Right forelimb (tissue), 1 donor: ENCODE measurements at regions not wholly inside any gene's neighbourhood (a gene's known extent, or its start where the extent isn't known, plus 50 kb on each side); places are given as distances from the start of the nearest gene placed in this dataset.
"Not testable (repeated sequence)": the region's sequence is repeated elsewhere in the genome, so short reads cannot be mapped to it uniquely, and the experiment has no call there.

Experiments
- DNase-seq: peaks from one replicate; pipeline ENCODE4 v3.0.0-alpha.2; 2018

DNA sequence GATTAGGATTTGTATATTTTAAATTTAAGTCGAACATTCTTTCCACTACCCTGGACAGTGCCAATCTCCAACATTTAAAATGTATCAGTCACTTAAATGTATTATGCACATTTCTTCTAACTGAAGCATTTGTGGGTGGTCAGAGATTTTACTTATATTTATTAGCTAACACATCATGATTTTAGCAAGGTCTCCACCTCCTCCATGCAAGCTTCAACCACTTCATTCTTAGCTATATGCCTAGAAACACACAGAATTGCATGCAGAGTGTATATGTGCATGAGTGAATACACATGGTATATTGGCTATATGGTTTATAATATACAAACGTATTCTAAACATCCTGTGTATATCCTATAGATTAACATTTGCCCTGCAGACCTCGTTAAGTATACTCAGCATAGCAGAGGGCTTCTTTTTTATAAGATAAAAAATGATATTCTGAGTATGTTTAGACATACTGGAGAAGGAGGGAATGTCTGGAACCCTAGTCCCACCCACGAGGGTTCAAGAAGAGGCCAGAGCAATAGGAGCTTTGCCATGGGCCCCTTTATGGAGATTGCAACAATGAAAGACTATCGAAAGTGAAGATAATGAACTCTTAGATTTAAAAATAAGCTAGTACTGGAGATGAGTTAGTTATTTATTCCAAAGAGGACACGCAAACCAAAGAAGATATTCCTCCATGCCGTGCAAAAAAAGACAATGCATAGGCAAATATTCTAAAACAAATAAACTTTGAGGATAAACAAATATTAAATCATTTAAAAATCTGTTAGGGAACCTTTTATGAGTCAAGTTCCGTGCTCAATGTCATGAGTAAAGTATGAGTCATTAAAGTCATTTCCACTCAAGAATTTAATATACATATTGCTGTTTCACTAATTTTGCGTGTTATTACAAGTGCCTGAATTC is 480.4 kb downstream of the SIPA1L2 start:
- no peak for DNase-seq

- DNase-seq = no peak
These were observed 482.7 kb downstream of the SIPA1L2 start for GRCh38 chr1:232147215-232147614.

DNA sequence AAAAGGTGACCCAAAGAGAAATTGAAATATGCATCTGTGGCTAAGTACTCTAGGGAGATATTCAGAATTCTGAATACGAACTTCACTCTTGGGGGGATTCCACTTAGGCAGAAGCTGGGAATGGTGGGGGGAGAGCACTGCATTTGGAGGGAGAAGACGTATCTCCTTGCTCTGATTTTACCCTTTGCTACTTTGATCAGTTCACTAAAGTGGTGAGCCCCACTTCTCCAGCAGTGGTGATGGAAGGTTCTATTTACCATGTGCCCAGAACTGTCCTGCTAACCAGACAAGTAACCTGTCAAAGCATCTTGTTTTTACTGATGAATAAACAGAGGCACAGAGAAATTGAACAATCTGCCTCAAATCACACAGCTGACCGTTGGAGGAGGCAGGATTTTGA is 483.4 kb downstream of the SIPA1L2 start:
- DNase-seq = no peak

DNA sequence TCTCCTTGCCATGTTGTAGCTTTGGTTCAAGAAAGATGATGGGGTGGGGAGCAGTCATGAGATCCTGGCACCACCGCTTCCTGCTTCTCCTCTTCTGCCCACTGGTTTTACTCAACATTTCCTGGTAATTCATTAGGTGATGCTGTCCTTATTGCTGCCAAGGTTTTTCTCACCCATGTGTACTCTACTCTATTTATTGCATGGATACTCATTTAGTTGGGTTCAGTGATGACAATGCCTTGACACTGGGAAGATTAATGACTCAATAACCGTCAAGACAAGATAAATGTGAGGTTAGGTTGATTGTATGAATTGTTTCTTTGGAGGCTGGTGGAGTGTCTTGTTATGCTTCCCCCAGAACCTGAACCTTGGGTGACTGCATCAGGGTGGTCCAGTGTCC is 484.2 kb downstream of the SIPA1L2 start:
- DNase-seq = no peak

DNA sequence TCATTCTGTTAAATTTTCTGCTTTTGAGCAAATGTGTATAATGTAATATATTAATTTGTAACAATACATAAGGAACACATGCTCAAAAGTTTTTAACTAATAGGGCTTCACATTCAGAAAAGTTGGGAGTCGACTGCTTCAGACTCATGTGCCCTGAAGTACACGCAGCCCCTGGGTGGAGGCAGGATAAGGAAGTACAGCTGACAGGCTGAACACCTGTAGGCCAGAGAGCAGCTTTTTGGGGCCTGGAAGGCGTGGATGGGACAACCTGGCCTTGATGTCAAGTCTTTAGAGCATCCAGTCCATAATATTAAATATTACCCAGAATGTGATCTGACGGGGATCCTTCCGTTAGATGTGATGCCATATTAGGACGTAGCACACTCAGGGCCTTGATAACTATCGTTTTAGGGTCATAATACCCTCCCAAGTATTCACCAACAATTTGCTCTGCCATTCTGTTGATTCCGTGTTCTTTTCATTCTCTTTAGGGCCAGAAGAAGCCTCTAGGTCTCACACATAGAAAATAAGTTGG is 485.2 kb downstream of the SIPA1L2 start:
- no peak for DNase-seq

DNA sequence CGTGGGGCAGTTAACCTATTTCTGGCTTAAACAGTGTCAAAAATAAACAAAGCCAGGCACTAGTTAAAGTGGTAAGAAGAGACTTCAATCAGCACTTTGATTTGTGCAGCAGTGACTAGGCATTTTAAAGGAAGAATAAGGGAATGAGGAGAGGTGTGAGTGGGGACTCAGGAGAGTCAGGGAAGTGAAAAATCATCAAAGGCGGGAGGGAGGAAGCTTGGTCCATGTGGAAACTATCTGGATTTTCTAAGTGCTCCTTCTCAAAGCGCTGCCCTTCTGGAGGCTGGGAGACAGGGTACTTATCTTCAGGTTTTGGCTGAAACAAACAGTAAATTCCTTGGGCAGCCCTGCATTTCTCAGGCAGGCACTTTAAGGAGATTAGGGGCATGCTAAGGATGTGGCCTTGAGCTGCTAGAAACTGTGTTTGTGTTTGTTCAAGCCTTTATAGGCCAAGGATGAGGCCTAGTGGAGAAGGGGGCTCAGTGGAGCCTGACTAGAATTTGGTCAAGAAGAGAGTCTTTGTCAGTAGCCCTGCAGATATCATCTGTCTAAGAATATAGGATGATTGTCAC is 486.5 kb downstream of the SIPA1L2 start:
- DNase-seq = no peak

DNA sequence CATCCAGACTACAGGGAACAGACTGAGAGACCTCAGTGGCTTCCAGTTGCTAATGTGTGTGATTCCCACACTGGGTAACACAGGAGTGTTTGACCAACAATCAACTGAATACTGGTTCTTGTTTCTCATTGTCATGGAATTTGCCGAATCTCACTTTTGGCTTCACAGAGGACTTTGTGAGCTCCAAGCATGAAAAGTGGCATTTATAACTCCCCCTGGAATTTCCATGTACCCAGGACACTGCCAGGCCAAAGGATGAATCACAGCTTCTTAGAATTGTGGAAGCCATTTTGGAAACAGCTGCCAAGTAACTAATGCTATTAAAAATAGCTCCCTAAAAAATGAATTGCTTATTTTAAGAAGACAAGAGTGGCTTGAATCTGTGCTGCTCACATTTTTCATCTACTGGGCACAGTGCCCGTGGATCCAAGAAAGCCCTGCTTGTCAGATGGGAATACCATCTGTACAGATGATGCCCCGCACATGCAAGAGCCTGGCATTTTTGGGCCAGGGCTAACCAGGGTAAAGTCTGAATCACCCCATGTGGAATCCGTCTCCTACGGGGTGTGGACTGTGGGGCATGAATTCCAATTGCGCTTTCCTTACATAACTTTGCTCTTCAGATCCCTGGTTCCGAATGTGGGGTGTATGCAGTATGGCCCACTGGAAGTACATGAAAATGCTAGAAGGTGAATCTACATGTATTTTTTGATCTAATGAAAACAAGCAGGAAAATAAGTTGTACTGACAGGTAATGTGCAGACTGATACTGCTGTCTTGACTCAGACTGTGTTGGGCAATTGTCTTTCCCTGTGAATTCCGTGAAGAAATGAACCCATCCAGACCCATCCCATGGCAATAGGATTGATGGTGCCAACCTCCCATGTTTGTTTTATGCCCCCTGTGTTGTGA is 487.3 kb downstream of the SIPA1L2 start:
- peak; percentile 52 for DNase-seq

- DNase-seq = not testable (repeated sequence)
These were observed 488.8 kb downstream of the SIPA1L2 start for GRCh38 chr1:232141167-232141448.

GRCh38 chr1:232140419-232141166 is 489.3 kb downstream of the SIPA1L2 start:
- DNase-seq = no peak

DNA sequence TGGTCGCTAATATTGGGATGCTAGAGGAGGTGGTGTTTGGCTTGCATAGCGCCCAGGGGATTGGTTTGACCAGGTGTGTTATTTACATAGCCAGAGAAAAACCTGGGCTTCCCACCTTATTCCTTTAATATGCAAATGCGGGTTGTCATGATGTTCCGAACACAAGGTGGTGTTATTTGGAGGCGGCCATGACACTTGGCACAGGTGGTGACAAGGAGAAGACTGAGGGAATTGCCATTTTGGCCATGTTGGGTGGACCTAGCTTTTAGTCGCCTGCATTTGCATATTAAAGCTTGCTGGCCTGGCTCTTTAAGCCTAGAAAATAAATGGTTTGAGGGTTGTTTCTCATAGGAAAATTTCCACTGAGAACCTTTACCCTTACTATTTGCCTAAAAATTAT is 490.5 kb downstream of the SIPA1L2 start:
- DNase-seq = no peak

- DNase-seq = no peak
These were observed 491.9 kb downstream of the SIPA1L2 start for GRCh38 chr1:232138044-232138443.

DNA sequence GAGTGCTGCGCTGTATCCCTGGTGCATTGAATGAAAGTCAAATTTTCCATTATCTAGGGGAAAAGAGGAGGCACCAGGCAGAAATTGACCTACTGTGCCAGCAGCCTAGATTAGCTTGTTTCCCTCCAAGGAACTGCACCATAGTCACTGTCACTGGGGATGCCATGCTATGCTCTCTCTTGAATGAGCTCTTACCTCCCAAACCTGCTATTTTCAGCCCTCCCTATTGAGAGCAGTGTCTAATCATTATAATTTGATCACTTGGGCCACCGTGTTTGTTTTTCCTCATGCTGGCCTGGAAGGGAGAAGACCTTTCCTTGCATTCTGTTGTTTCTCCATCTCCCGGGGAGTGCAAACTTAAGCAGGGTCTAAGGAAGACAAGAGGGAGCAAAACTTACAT is 492.9 kb downstream of the SIPA1L2 start:
- no peak for DNase-seq

DNA sequence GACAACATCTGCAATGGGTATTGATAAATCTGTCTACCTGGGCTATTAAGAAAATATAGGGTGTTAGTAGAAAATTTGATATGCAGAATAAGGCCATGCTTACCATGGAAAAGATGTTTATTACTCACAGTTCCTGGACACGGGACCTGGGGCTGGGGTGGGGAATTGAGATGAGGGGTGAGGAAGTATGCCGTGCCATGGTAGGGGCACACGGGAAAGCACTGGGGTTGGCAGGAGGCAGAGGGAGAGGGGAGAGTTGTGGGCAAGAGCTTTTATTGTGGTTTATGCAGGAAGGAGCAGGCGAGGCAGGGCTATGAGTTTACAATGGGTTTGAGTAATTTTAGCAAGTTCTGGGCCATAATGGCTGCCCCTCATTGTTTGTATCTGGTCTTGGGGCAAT is 493.8 kb downstream of the SIPA1L2 start:
- no peak for DNase-seq

DNA sequence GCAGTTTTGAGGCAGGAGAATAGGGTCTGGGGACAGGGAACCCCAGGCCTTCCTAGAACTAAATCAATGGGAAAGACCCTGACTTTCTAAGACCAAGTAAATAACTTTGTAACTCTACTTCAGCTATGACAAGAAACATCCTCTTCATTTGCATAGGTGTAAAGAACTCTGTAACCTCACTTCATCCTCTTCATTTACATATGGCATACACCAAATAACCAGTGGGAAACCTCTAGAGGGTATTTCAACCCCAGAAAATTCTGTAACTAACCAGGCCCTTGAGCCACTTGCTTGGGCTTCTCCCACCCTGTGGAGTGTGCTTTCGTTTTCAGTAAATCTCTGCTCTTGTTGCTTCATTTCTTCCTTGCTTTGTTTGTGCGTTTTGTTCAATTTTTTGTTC is 495.6 kb downstream of the SIPA1L2 start:
- DNase-seq = no peak

GRCh38 chr1:232132572-232132971 is 497.4 kb downstream of the SIPA1L2 start:
- no peak for DNase-seq

GRCh38 chr1:232131715-232132391 is 498.1 kb downstream of the SIPA1L2 start:
- DNase-seq = no peak

DNA sequence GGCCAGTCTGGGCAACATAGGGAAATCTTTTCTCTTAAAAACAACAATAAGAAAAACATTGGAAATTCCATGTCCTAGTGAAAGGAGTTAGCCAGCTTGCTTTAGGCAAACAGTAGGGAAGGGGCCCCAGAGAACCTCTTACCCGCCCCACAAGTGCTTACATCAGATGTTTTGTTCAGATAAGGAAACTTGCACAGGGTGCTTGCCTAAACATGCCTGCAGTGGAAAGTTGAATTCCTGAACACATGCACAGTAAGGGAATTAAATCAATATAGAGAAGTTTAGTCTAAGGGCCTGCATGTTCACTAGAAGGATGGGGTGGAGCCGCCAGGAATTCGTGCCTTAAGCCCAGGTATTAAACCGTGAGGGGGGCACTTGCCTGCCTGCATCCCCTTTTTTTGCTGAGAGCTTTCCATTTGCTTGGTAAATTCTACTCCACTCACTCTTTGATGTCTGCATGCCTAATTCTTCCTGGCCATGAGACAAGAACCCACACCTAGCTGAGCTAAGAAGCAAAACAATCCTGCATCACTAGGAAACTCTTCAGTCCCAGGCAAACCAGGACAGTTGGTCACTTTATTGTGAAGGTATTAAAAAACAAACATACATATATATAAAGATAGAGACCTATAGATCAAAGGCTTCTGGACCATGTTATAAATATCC is 499.0 kb downstream of the SIPA1L2 start:
- no peak for DNase-seq

DNA sequence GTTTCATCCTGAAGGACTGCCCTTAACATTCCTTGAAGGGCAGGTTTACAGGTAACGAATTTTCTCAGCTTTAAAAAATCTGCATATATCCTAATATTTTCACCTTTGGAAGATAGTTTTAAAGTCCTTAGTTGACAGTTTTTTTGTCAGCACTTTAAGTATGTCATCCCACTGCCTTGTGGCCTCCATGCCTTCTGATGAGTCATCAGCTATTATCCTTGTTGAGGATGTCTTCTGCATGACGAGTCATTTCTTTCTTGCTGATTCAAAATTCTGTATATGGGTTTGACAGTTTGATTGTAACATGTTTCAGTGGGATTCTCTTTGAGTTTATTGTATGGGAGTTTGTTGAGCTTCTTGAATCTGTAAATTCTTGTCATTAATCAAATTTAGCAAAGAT is 500.6 kb downstream of the DISC1 start:
- DNase-seq = no peak

GRCh38 chr1:232123775-232124659 is 497.4 kb downstream of the DISC1 start:
- no peak for DNase-seq

DNA sequence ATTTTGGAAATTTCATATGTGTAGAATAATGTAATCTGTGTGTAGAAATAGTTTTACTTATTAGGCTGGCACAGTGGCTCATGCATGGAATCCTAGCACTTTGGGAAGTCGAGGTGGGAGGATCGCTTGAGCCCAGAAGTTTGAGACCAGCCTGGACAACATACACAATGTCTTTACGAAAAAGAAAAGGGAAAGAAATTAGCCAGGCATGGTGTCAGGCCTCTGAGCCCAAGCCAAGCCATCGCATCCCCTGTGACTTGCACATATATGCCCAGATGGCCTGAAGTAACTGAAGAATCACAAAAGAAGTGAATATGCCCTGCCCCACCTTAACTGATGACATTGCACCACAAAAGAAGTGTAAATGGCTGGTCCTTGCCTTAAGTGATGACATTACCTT is 491.3 kb downstream of the DISC1 start:
- not testable (repeated sequence) for DNase-seq
